ENCODE measurements at regions not wholly inside any gene's neighbourhood (a gene's known extent, or its start where the extent isn't known, plus 50 kb on each side); places are given as distances from the start of the nearest gene placed in this dataset.

DNA sequence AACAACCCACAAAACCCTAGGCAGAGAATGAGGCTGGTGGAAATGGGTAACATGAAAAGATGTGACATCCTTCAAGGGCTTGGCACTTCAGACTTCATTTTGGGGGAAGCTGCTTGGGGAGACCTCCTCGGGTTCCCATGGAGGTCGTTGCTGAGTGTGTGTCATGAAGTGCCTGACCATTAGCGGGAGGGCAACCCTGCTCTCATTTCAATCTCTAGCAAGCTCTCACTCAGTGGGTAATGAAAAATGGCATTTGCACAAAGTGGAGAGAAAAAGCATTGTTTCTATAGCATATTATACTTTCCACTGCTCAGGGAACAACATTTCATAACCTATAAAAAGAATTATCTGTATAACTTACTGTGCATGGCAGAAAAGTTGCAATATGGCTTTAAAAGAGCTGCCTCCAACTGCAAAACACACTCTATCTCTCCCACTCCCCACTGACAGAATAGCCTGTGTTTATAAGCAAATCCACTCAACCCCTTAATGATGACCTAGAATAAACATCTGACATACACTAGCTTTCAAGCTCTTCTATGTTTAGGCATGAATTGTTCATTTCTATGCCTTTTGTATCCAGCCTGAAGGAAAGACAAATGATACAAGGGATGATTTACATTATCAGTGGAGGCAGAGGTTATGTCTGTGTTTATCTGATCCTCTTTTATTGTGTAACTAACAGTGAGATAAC is 357.2 kb downstream of the ZSWIM6 start:
- ATAC-seq: no peak
- peaks cover 6 to 7% of the 10 kb centered on the region in 2 donors for H3K9me3 Mint-ChIP-seq
- Histone ChIP-seq H3K36me3 (ENCODE audit: control insufficient read depth, insufficient read depth, low read length) (no peaks in the 10 kb centered on the region), H3K4me3 (ENCODE audit: low read length) (no peak overlapping the region), H3K4me1 (ENCODE audit: control insufficient read depth, insufficient read depth, low read length) (no peaks in the 10 kb centered on the region), H3K27me3 (ENCODE audit: control insufficient read depth, insufficient read depth, low read length) (peaks cover 2% of the 10 kb centered on the region), H3K27ac (ENCODE audit: low read length) (no peak overlapping the region), H3K9me3 (ENCODE audit: control insufficient read depth, insufficient read depth, low read length) (no peaks in the 10 kb centered on the region)
- TF ChIP-seq, protein P1, sequence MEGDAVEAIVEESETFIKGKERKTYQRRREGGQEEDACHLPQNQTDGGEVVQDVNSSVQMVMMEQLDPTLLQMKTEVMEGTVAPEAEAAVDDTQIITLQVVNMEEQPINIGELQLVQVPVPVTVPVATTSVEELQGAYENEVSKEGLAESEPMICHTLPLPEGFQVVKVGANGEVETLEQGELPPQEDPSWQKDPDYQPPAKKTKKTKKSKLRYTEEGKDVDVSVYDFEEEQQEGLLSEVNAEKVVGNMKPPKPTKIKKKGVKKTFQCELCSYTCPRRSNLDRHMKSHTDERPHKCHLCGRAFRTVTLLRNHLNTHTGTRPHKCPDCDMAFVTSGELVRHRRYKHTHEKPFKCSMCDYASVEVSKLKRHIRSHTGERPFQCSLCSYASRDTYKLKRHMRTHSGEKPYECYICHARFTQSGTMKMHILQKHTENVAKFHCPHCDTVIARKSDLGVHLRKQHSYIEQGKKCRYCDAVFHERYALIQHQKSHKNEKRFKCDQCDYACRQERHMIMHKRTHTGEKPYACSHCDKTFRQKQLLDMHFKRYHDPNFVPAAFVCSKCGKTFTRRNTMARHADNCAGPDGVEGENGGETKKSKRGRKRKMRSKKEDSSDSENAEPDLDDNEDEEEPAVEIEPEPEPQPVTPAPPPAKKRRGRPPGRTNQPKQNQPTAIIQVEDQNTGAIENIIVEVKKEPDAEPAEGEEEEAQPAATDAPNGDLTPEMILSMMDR (IDR thresholded peaks at IDR 0.05): no peak
- H3K4me1 Mint-ChIP-seq: no peaks in the 10 kb centered on the region
- no peak overlapping the region for H3K4me3 Mint-ChIP-seq
- peaks cover 20 to 40% of the 10 kb centered on the region in 2 donors for H3K27me3 Mint-ChIP-seq (ENCODE audit: low read depth in 2 of 2)
- intact Hi-C loops (cut with micrococcal nuclease): no loop called here
- DNase-seq: no peak
- 81% methylated on average over 3 of the region's 3 CpGs for WGBS (ENCODE audit: insufficient coverage)
- no peak overlapping the region for H3K27ac Mint-ChIP-seq
- no peaks in the 10 kb centered on the region for H3K36me3 Mint-ChIP-seq

DNA sequence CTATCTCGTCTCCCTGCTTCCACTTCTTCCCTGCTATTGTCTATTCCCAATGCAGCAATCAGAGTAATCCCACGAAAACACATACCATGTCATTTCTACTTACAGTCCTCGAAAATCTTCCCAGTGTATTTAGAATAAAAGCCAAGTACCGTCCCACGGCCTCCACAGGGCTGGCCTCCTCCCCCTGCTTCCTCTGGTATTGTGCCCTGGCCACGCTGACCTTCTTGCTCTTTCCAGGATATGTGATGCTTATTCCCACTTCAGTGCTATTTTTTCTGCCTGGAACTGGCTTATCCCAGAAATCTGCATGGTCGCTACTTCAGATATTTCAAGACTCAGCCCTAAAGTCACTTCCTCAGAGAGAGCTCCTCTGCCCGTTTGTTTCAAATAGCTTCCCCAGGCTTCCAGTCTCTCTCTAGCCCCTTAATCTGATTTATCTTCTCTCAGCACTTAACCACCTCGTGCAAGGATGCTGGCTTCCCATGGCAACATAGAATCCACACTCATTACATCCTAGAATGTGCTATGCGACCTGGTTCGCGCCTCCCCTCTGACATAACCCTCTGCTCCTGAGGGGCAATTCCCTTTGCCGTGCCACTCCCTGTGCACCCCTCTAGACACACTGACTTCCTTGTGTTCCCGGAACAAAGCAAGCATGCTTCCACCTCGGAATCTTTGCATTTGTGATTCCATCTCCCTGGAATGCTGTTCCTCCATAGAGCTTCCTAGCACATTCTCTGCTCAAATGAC is 365.9 kb downstream of the ZSWIM6 start:
- H3K27ac Mint-ChIP-seq: no peak overlapping the region
- Histone ChIP-seq H3K4me3 (ENCODE audit: low read length) (no peak overlapping the region), H3K36me3 (ENCODE audit: control insufficient read depth, insufficient read depth, low read length) (no peaks in the 10 kb centered on the region), H3K27me3 (ENCODE audit: control insufficient read depth, insufficient read depth, low read length) (no peaks in the 10 kb centered on the region), H3K9me3 (ENCODE audit: control insufficient read depth, insufficient read depth, low read length) (no peaks in the 10 kb centered on the region), H3K4me1 (ENCODE audit: control insufficient read depth, insufficient read depth, low read length) (no peaks in the 10 kb centered on the region), H3K27ac (ENCODE audit: low read length) (no peak overlapping the region)
- 85% methylated on average over 15 of the region's 15 CpGs for WGBS (ENCODE audit: insufficient coverage)
- no peak for DNase-seq
- TF ChIP-seq, protein P1 (IDR thresholded peaks at IDR 0.05): no peak
- H3K36me3 Mint-ChIP-seq: no peaks in the 10 kb centered on the region
- no peaks in the 10 kb centered on the region for H3K27me3 Mint-ChIP-seq (ENCODE audit: low read depth in 2 of 2)
- ATAC-seq: no peak
- no peak overlapping the region for H3K4me3 Mint-ChIP-seq
- H3K4me1 Mint-ChIP-seq: no peaks in the 10 kb centered on the region
- peaks cover 3 to 4% of the 10 kb centered on the region in 2 donors for H3K9me3 Mint-ChIP-seq
- intact Hi-C loops (cut with micrococcal nuclease): no loop called here

DNA sequence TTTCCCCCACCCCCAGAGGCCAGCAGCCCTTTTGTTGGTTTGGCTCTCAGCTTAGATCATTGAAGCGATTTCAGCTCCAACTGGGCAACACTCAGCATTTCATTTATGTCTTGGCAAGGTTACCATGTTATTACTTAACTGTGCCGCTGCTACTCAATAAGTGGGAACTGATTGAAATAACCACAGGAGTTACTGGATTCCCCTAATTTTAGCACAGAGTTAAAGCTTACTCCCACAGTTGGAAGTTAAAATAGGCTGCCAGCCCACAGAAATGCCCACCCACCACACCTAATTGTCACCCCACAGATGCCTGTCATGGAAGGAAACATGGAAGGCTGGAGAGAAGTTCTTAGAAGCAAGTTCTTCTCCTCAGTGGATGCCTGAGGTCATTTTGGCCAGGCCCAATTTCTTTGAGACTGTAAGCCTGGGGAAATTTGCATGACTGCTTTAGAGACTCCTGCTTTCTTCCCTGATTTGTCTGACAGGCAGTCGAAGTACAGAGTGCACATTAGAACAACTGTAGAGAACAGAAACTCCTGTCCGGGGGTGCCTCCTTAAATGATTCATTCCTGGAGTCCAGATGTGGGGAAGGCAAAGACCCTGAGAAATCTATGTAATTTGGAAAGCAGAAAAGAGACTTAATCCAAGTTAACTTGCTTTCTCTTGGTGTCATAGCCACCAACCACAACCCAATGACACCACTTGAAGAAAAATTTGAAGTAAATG is 370.0 kb downstream of the ZSWIM6 start:
- Histone ChIP-seq H3K9me3 (ENCODE audit: control insufficient read depth, insufficient read depth, low read length) (no peaks in the 10 kb centered on the region), H3K27me3 (ENCODE audit: control insufficient read depth, insufficient read depth, low read length) (no peaks in the 10 kb centered on the region), H3K4me1 (ENCODE audit: control insufficient read depth, insufficient read depth, low read length) (no peaks in the 10 kb centered on the region), H3K4me3 (ENCODE audit: low read length) (no peak overlapping the region), H3K27ac (ENCODE audit: low read length) (no peak overlapping the region), H3K36me3 (ENCODE audit: control insufficient read depth, insufficient read depth, low read length) (no peaks in the 10 kb centered on the region)
- H3K4me1 Mint-ChIP-seq: no peaks in the 10 kb centered on the region
- ATAC-seq (no peak), DNase-seq (no peak)
- TF ChIP-seq, protein P1 (IDR thresholded peaks at IDR 0.05): no peak
- no peaks in the 10 kb centered on the region for H3K36me3 Mint-ChIP-seq
- H3K27ac Mint-ChIP-seq: no peak overlapping the region
- intact Hi-C loops (cut with micrococcal nuclease): no loop called here
- no peak overlapping the region for H3K4me3 Mint-ChIP-seq
- no peaks in the 10 kb centered on the region for H3K27me3 Mint-ChIP-seq (ENCODE audit: low read depth in 2 of 2)
- 85% methylated on average over 4 of the region's 4 CpGs for WGBS (ENCODE audit: insufficient coverage)
- peaks cover 0 to 2% of the 10 kb centered on the region in 2 donors for H3K9me3 Mint-ChIP-seq

Data from natural killer cell (primary cell).